GM23338 (cell line): ENCODE measurements at regions not wholly inside any gene's neighbourhood (a gene's known extent, or its start where the extent isn't known, plus 50 kb on each side); places are given as distances from the start of the nearest gene placed in this dataset.

Source experiments
- EZH2phosphoT487 ChIP-seq: fragments of 200-600 bp; sonication (generic); IDR thresholded peaks from one replicate; pipeline ENCODE4 v1.8.1; 2018; ENCODE audit warnings: antibody characterized with exemption; ENCODE audit not compliant: unreplicated experiment
- TF ChIP-seq, protein P1 (sequence below), 2 experiments: fragments of 200-600 bp in 1 of 2; sonication (generic) in 1 of 2; conservative IDR thresholded peaks; 2 replicates each; pipeline versions ENCODE4 v1.5.1 to v1.6.1; 2016 to 2017; ENCODE audit warnings: antibody characterized with exemption in 2 of 2, low read depth in 2 of 2, mild to moderate bottlenecking in 2 of 2, moderate library complexity in 1 of 2
- TF ChIP-seq, protein P2 (sequence below): IDR thresholded peaks from one replicate; pipeline ENCODE4 v1.6.1; 2018; ENCODE audit warnings: antibody characterized with exemption; ENCODE audit not compliant: unreplicated experiment

DNA sequence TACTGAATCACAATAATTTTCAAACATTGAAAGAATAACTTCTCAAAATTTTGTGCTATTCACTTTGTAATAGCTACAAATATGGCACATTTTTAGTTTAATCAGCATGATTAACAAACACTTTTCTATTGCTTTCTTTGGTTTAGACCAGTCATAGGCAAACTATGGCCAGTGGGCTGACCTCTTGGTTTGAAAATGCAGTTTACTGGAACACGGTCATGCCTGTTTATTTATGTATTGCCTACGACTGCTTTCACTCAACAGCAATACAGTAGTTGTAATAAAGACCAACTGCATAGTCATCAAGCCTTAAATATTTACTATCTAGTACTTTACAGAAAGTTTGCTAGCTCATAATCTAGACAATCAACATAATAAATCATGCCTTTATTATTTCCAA, 810.8 kb downstream of the TLE1 start:
- TF ChIP-seq, protein P1, sequence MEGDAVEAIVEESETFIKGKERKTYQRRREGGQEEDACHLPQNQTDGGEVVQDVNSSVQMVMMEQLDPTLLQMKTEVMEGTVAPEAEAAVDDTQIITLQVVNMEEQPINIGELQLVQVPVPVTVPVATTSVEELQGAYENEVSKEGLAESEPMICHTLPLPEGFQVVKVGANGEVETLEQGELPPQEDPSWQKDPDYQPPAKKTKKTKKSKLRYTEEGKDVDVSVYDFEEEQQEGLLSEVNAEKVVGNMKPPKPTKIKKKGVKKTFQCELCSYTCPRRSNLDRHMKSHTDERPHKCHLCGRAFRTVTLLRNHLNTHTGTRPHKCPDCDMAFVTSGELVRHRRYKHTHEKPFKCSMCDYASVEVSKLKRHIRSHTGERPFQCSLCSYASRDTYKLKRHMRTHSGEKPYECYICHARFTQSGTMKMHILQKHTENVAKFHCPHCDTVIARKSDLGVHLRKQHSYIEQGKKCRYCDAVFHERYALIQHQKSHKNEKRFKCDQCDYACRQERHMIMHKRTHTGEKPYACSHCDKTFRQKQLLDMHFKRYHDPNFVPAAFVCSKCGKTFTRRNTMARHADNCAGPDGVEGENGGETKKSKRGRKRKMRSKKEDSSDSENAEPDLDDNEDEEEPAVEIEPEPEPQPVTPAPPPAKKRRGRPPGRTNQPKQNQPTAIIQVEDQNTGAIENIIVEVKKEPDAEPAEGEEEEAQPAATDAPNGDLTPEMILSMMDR (conservative IDR thresholded peaks at IDR 0.05; ENCODE audit: low read depth in 2 of 2): no peak
- TF ChIP-seq, protein P2, sequence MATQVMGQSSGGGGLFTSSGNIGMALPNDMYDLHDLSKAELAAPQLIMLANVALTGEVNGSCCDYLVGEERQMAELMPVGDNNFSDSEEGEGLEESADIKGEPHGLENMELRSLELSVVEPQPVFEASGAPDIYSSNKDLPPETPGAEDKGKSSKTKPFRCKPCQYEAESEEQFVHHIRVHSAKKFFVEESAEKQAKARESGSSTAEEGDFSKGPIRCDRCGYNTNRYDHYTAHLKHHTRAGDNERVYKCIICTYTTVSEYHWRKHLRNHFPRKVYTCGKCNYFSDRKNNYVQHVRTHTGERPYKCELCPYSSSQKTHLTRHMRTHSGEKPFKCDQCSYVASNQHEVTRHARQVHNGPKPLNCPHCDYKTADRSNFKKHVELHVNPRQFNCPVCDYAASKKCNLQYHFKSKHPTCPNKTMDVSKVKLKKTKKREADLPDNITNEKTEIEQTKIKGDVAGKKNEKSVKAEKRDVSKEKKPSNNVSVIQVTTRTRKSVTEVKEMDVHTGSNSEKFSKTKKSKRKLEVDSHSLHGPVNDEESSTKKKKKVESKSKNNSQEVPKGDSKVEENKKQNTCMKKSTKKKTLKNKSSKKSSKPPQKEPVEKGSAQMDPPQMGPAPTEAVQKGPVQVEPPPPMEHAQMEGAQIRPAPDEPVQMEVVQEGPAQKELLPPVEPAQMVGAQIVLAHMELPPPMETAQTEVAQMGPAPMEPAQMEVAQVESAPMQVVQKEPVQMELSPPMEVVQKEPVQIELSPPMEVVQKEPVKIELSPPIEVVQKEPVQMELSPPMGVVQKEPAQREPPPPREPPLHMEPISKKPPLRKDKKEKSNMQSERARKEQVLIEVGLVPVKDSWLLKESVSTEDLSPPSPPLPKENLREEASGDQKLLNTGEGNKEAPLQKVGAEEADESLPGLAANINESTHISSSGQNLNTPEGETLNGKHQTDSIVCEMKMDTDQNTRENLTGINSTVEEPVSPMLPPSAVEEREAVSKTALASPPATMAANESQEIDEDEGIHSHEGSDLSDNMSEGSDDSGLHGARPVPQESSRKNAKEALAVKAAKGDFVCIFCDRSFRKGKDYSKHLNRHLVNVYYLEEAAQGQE: no peak
- no peak for TF ChIP-seq EZH2phosphoT487
